ENCODE measurements at regions not wholly inside any gene's neighbourhood (a gene's known extent, or its start where the extent isn't known, plus 50 kb on each side); places are given as distances from the start of the nearest gene placed in this dataset.

DNA sequence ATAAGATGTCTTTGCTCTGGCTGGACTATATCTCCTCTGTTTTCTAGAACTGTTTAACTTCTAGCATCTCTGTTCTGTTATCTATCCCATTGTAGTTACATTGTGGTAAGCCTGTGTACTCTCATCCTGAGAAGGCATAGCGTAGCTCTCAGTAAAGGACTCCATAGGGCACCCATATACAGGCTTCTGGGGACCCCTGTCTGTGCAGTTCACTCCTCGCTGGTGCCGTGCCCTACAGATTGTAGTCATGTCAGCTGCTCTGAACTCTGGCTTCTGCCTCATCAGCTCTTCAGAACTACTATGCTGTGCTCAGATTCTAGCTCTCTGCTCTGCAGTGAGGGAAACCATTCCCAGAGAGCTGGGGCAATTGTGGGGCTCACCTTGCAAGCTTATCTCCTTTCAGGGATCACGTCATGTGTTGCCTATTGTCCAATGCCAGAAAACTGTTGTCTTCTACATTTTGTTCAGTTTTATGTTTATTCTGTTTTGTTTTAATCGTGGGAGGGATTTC lies 181.3 kb upstream of the USP24 start:
- DNase-seq (no peak), ATAC-seq (no peak)
- TF ChIP-seq, protein P1, sequence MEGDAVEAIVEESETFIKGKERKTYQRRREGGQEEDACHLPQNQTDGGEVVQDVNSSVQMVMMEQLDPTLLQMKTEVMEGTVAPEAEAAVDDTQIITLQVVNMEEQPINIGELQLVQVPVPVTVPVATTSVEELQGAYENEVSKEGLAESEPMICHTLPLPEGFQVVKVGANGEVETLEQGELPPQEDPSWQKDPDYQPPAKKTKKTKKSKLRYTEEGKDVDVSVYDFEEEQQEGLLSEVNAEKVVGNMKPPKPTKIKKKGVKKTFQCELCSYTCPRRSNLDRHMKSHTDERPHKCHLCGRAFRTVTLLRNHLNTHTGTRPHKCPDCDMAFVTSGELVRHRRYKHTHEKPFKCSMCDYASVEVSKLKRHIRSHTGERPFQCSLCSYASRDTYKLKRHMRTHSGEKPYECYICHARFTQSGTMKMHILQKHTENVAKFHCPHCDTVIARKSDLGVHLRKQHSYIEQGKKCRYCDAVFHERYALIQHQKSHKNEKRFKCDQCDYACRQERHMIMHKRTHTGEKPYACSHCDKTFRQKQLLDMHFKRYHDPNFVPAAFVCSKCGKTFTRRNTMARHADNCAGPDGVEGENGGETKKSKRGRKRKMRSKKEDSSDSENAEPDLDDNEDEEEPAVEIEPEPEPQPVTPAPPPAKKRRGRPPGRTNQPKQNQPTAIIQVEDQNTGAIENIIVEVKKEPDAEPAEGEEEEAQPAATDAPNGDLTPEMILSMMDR (IDR thresholded peaks at IDR 0.05) = no peak
- TF ChIP-seq POLR2A (IDR thresholded peaks at IDR 0.05) = no peak
- H3K36me3 ChIP-seq = no peaks in the 10 kb centered on the region
- intact Hi-C loops (cut with DNase I) = no loop called here
- H3K4me3 ChIP-seq = no peak overlapping the region
- H3K4me1 ChIP-seq = no peaks in the 10 kb centered on the region
- 65% methylated on average over 5 of the region's 5 CpGs for WGBS (ENCODE audit: insufficient coverage, low coverage, low lambda C conversion rate, missing lambda C conversion rate)
- no peaks in the 10 kb centered on the region for H3K9me3 ChIP-seq
- no peak overlapping the region for H3K27ac ChIP-seq
- H3K27me3 ChIP-seq = no peaks in the 10 kb centered on the region

DNA sequence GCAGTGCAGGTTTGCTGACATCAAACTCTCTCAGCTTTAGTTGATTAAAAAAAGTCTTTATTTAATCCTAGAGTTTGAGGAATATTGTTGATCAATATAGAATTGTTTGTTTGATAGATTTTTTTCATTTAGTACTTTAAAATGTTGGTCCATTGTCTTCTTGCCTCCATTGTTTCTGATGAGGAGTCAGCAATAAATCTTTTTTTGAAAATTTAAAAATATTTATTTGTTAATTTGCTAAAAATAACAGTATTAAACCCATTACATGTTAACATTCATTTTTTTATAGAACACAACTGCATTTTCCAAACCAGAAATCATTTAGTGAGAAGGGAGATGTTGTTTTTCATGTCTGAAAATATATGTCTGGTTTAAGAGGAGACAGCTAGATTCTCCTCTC lies 173.8 kb upstream of the USP24 start:
- no peaks in the 10 kb centered on the region for H3K36me3 ChIP-seq
- no peak overlapping the region for H3K27ac ChIP-seq
- no peaks in the 10 kb centered on the region for H3K9me3 ChIP-seq
- H3K27me3 ChIP-seq = no peaks in the 10 kb centered on the region
- intact Hi-C loops (cut with DNase I) = no loop called here
- ATAC-seq = no peak
- no peaks in the 10 kb centered on the region for H3K4me1 ChIP-seq
- H3K4me3 ChIP-seq = no peak overlapping the region
- TF ChIP-seq, protein P1 (IDR thresholded peaks at IDR 0.05) = no peak
- TF ChIP-seq POLR2A (IDR thresholded peaks at IDR 0.05) = no peak
- no peak for DNase-seq

DNA sequence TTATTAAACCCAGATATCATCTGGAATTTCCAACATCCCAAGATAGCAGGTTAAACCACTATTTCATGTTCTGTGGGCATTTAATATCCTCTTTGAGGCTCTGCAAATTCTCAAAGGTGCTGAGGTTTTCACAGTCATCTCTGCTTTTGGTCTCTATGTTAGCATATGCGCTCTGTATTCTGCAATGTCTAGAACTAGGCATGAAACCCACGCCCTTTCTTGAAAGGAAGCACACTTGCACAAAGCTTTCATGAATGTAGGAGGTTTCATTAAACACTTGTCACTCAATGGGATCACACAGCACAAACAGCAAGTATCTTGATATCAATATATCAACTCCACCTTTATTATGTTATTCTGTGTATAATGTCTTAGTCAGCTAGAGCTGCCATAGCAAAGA lies 172.0 kb upstream of the USP24 start:
- Histone ChIP-seq H3K4me1 (no peaks in the 10 kb centered on the region), H3K27me3 (no peaks in the 10 kb centered on the region), H3K9me3 (no peaks in the 10 kb centered on the region), H3K4me3 (no peak overlapping the region), H3K27ac (no peak overlapping the region), H3K36me3 (no peaks in the 10 kb centered on the region)
- ATAC-seq (no peak), DNase-seq (no peak)
- intact Hi-C loops (cut with DNase I) = no loop called here
- 53% methylated on average over 2 of the region's 2 CpGs for whole genome bisulfite sequencing (ENCODE audit: insufficient coverage, low coverage, low lambda C conversion rate, missing lambda C conversion rate)
- TF ChIP-seq, protein P1 (IDR thresholded peaks at IDR 0.05) = no peak
- TF ChIP-seq POLR2A (IDR thresholded peaks at IDR 0.05) = no peak

DNA sequence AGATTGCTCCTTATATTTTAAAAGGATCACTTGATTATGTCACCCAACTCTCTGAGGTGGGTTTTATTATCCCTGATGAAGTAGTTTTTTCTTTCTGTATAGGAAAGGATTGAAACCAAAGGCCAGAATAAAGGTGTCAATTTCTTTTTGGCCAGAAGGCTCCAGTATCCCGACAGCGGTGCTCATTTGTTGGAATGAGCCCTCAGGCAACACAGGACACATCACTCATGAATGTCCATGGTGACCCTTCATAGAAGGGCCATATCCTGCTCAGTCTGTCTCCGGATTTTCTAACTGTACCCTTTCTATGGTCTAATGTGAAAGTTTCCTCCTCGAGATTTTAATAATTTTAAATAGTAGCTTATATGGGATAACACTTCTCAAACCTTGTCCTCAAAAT lies 171.3 kb upstream of the USP24 start:
- 67% methylated on average over 4 of the region's 4 CpGs for WGBS (ENCODE audit: insufficient coverage, low coverage, low lambda C conversion rate, missing lambda C conversion rate)
- no peak for DNase-seq
- TF ChIP-seq, protein P1 (IDR thresholded peaks at IDR 0.05) = no peak
- no peak for TF ChIP-seq POLR2A (IDR thresholded peaks at IDR 0.05)
- ATAC-seq = no peak
- Histone ChIP-seq H3K27ac (no peak overlapping the region), H3K4me1 (no peaks in the 10 kb centered on the region), H3K9me3 (no peaks in the 10 kb centered on the region), H3K36me3 (no peaks in the 10 kb centered on the region), H3K4me3 (no peak overlapping the region), H3K27me3 (no peaks in the 10 kb centered on the region)
- intact Hi-C loops (cut with DNase I) = no loop called here

DNA sequence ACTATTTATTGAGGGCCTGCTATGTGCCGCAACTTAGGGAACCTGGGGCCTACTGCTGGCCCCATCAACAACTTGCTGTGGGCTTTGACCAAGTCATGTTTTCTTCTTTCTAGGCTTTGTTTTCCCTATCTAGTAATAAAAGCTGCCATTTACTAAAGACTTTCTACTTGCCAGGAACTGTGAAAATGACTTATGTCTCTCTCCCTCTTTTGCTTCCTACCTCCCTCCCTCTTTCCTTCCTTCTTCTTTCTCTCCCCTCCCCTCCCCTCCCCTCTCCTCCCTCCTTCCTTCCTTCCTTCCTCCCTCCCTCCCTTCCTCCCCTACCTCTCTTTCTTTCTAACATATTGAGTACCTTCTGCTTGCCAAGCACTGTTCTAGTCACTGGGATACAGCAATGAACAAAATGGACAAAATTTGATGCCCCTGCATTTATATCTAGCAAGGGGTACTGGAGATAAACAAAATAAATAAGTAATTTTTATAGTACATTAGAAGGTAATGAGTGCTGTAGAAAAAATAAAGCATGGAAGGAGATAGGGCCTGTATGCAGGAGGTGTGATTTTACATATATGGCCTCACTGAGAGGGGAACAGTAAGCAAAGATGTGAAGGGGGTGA lies 170.3 kb upstream of the USP24 start:
- intact Hi-C loops (cut with DNase I) = no loop called here
- Histone ChIP-seq H3K36me3 (no peaks in the 10 kb centered on the region), H3K9me3 (no peaks in the 10 kb centered on the region), H3K27ac (no peak overlapping the region), H3K27me3 (no peaks in the 10 kb centered on the region), H3K4me3 (no peak overlapping the region), H3K4me1 (no peaks in the 10 kb centered on the region)
- DNase-seq (no peak), ATAC-seq (no peak)
- WGBS (ENCODE audit: insufficient coverage, low coverage, low lambda C conversion rate, missing lambda C conversion rate) = 100% methylated on average over 1 of the region's 1 CpG
- TF ChIP-seq POLR2A (IDR thresholded peaks at IDR 0.05) = no peak
- TF ChIP-seq, protein P1 (IDR thresholded peaks at IDR 0.05) = no peak
